Right lobe of liver (tissue), 4 donors: ENCODE measurements at regions not wholly inside any gene's neighbourhood (a gene's known extent, or its start where the extent isn't known, plus 50 kb on each side); places are given as distances from the start of the nearest gene placed in this dataset.

Experiments used
- CTCF ChIP-seq, 4 donors: fragments of 200-600 bp in 3 of 4; fragments of 450-650 bp in 1 of 4; IDR thresholded peaks; one replicate each; pipeline versions ENCODE4 v1.5.1 to v1.8.0; 2016 to 2022; ENCODE audit warnings: antibody characterized with exemption in 4 of 4, mild to moderate bottlenecking in 2 of 4
- POLR2A ChIP-seq: fragments of 450-650 bp; IDR thresholded peaks from one replicate; pipeline ENCODE4 v1.6.1; 2017; ENCODE audit warnings: antibody characterized with exemption, mild to moderate bottlenecking
- donor health status: DM: no; HTN: no; CAD: no.
- donor health status: DM: no; HTN: no; CAD: no.
- donor health status: DM: no; HTN: yes; CAD: no.

- TF ChIP-seq CTCF (IDR thresholded peaks at IDR 0.05) = no peak
- TF ChIP-seq POLR2A = no peak
These were observed 694.6 kb upstream of the DPPA4 start for GRCh38 chr3:110031975-110032374.
